ENCODE measurements at regions not wholly inside any gene's neighbourhood (a gene's known extent, or its start where the extent isn't known, plus 50 kb on each side); places are given as distances from the start of the nearest gene placed in this dataset.

GRCh38 chr10:2036209-2036608 lies 298.9 kb upstream of the ADARB2 start:
- TF ChIP-seq CTCF (IDR thresholded peaks at IDR 0.05): no peak
- TF ChIP-seq POLR2A (IDR thresholded peaks at IDR 0.05): no peak
- TF ChIP-seq POLR2AphosphoS5 (IDR thresholded peaks at IDR 0.05): no peak
- TF ChIP-seq EP300 (IDR thresholded peaks at IDR 0.05): no peak

Measured in suprapubic skin (tissue), 4 donors.